22Rv1 (cell line): ENCODE measurements at regions not wholly inside any gene's neighbourhood (a gene's known extent, or its start where the extent isn't known, plus 50 kb on each side); places are given as distances from the start of the nearest gene placed in this dataset.

Experiments used
- ZFX ChIP-seq: fragments of 450-650 bp; IDR thresholded peaks from 2 replicates; pipeline ENCODE4 v1.6.1; 2017; ENCODE audit warnings: antibody characterized with exemption, borderline replicate concordance
- TF ChIP-seq, protein P1 (sequence below): fragments of 450-650 bp; IDR thresholded peaks from 2 replicates; pipeline ENCODE4 v1.5.1; 2017; ENCODE audit warnings: mild to moderate bottlenecking

DNA sequence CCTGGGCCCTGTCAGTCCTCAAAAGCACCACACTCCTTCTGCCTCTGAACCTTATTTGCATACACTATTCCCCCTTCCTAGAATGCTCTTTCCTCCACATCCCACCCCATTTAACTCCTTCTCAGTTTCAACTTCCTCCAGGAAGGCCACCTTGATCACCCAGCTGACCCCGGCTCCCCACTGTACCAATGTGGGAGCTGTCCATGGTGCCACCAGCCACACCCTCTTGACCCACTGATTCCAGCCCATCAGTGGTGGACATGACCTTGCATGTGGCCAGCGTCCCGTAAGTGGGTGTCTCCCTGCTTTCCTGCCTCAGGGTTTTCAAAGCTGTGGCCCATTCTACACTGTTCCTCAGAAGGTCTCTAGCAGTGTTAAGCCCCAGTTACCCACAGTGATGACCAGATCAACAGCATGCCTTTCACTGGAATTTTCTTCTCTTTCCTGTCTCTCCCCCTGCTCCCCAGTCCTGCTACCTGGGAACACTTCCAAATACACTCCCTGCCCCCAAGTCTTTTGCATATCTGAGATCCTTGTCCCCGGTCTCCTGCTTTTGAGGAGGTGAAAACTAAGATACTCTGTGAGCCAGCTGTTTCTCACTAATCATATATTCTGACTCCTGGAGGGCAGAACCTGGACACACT, 346.6 kb downstream of the MN1 start:
- TF ChIP-seq, protein P1, sequence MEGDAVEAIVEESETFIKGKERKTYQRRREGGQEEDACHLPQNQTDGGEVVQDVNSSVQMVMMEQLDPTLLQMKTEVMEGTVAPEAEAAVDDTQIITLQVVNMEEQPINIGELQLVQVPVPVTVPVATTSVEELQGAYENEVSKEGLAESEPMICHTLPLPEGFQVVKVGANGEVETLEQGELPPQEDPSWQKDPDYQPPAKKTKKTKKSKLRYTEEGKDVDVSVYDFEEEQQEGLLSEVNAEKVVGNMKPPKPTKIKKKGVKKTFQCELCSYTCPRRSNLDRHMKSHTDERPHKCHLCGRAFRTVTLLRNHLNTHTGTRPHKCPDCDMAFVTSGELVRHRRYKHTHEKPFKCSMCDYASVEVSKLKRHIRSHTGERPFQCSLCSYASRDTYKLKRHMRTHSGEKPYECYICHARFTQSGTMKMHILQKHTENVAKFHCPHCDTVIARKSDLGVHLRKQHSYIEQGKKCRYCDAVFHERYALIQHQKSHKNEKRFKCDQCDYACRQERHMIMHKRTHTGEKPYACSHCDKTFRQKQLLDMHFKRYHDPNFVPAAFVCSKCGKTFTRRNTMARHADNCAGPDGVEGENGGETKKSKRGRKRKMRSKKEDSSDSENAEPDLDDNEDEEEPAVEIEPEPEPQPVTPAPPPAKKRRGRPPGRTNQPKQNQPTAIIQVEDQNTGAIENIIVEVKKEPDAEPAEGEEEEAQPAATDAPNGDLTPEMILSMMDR, result no peak
- no peak for TF ChIP-seq ZFX
